Gastrocnemius medialis (tissue), 4 donors: ENCODE measurements at regions not wholly inside any gene's neighbourhood (a gene's known extent, or its start where the extent isn't known, plus 50 kb on each side); places are given as distances from the start of the nearest gene placed in this dataset.

Experiments
- ATAC-seq, 2 donors: fragments of 150-250 bp; one replicate each; pipeline ENCODE4 v1.9.1; 2016
- DNase-seq, 2 donors: peaks; one replicate each; pipeline ENCODE4 v3.0.0-alpha.2; 2019
- H3K27ac ChIP-seq, 4 donors: fragments of 200-600 bp; sonication (generic); 1 replicate in 1 of 4; 2 replicates in 3 of 4; pipeline ENCODE4 v1.5.1; 2016 to 2018; ENCODE audit warnings: mild to moderate bottlenecking in 2 of 4, moderate library complexity in 1 of 4
- H3K27me3 ChIP-seq, 3 donors: fragments of 200-600 bp; sonication (generic) in 2 of 3; 1 replicate in 1 of 3; 2 replicates in 2 of 3; pipeline versions ENCODE4 v1.5.1 to v1.6.0; 2016 to 2019; ENCODE audit warnings: mild to moderate bottlenecking in 1 of 3, moderate library complexity in 1 of 3
- H3K36me3 ChIP-seq, 2 donors: fragments of 200-600 bp; sonication (generic) in 1 of 2; one replicate each; pipeline ENCODE4 v1.5.1; 2017 to 2018
- H3K4me1 ChIP-seq, 2 donors: fragments of 200-600 bp; sonication (generic) in 1 of 2; one replicate each; pipeline ENCODE4 v1.5.1; 2016 to 2017; ENCODE audit warnings: mild to moderate bottlenecking in 2 of 2
- H3K4me3 ChIP-seq, 4 donors: fragments of 200-600 bp; sonication (generic) in 3 of 4; 1 replicate in 1 of 4; 2 replicates in 3 of 4; pipeline ENCODE4 v1.5.1; 2016 to 2019; ENCODE audit warnings: mild to moderate bottlenecking in 2 of 4
- H3K9me3 ChIP-seq, 3 donors: fragments of 200-600 bp; sonication (generic) in 2 of 3; 1 replicate in 1 of 3; 2 replicates in 2 of 3; pipeline ENCODE4 v1.5.1; 2016 to 2019
- POLR2A ChIP-seq, 2 donors: fragments of 450-650 bp; IDR thresholded peaks; one replicate each; pipeline ENCODE4 v1.6.1; 2017; ENCODE audit warnings: antibody characterized with exemption in 2 of 2, mild to moderate bottlenecking in 2 of 2, moderate library complexity in 2 of 2
- in situ Hi-C, 4 donors: fragments of 200-750 bp; cut with MboI; loops; one replicate each; pipeline versions ENCODE4 v1.15.0 to v1.8.0; 2017; ENCODE audit warnings: low sequenced_read_pairs in 4 of 4
- intact Hi-C: fragments of 100-400 bp; cut with DNase I; formaldehyde crosslinking; loops from one replicate; pipeline ENCODE4 v1.15.1; 2023; ENCODE audit warnings: low total_unique reads
- TF ChIP-seq, protein P1 (sequence below), 5 experiments: fragments of 450-650 bp in 3 of 5; fragments of 200-600 bp in 2 of 5; sonication (generic) in 2 of 5; IDR thresholded peaks in 4 of 5; conservative IDR thresholded peaks in 1 of 5; 1 replicate in 4 of 5; 2 replicates in 1 of 5; pipeline ENCODE4 v1.5.1; 2016 to 2019; ENCODE audit warnings: antibody characterized with exemption in 5 of 5, mild to moderate bottlenecking in 3 of 5, moderate library complexity in 3 of 5

DNA sequence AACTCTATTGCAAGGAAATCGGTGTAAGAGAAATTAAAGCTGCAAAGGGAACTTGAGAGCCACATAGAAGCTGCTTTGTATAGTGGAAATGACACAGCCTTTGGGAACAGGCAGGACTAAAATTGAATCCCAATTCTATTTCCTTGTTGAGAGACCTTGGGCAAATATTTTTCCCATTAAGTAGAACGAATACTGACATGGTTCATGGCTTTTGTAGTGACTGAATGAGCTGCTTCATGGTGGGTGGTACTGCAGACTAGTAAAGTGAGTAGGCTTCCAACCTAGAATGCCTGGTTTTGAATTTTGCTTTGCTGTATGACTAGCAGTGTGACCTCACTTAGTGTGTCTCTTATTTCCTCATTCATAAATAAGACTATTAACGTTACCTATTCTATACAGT lies 182.2 kb upstream of the KCNIP4 start:
- no peaks in the 10 kb centered on the region for H3K36me3 ChIP-seq
- no peak overlapping the region for H3K27ac ChIP-seq
- no peaks in the 10 kb centered on the region for H3K27me3 ChIP-seq
- H3K9me3 ChIP-seq = no peaks in the 10 kb centered on the region
- H3K4me3 ChIP-seq = no peak overlapping the region
- DNase-seq (no peak), ATAC-seq (no peak)
- intact Hi-C loops (no loop called here), in situ Hi-C loops (no loop called here)
- H3K4me1 ChIP-seq = no peaks in the 10 kb centered on the region
- TF ChIP-seq, protein P1, sequence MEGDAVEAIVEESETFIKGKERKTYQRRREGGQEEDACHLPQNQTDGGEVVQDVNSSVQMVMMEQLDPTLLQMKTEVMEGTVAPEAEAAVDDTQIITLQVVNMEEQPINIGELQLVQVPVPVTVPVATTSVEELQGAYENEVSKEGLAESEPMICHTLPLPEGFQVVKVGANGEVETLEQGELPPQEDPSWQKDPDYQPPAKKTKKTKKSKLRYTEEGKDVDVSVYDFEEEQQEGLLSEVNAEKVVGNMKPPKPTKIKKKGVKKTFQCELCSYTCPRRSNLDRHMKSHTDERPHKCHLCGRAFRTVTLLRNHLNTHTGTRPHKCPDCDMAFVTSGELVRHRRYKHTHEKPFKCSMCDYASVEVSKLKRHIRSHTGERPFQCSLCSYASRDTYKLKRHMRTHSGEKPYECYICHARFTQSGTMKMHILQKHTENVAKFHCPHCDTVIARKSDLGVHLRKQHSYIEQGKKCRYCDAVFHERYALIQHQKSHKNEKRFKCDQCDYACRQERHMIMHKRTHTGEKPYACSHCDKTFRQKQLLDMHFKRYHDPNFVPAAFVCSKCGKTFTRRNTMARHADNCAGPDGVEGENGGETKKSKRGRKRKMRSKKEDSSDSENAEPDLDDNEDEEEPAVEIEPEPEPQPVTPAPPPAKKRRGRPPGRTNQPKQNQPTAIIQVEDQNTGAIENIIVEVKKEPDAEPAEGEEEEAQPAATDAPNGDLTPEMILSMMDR (IDR thresholded peaks at IDR 0.05 in 4 of 5, conservative IDR thresholded peaks at IDR 0.05 in 1 of 5) = no peak
- TF ChIP-seq POLR2A (IDR thresholded peaks at IDR 0.05) = no peak

DNA sequence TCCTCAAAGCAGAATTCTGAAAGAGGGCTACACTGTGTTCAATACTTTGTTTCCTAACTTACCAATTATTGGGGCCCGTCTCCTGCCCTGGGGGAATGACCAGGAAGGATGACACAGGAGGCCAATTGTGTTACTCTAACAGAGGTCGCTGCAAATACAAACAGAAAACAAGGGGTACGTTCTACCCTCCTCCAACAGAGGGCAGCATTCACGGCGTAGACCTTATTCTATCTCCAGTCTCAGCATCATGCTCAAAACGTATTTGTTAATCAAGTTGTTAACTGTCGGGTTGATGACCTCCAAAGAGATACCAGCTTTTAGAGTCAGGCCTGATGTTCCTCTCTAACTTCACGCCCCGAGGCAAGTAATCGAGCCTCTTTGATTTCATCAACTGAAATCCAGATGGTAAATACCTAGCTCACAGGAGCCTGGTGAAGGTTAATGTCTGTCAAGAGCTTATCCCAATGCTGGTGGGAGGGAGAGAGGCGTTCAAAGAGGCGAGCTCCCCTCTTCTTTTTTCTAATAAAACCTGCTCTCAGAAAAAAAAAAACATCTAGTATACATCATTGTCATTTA lies 181.0 kb upstream of the KCNIP4 start:
- intact Hi-C loops (no loop called here), in situ Hi-C loops (no loop called here)
- no peak overlapping the region for H3K4me3 ChIP-seq
- DNase-seq = no peak
- no peaks in the 10 kb centered on the region for H3K36me3 ChIP-seq
- TF ChIP-seq, protein P1 (IDR thresholded peaks at IDR 0.05 in 4 of 5, conservative IDR thresholded peaks at IDR 0.05 in 1 of 5) = no peak
- TF ChIP-seq POLR2A (IDR thresholded peaks at IDR 0.05) = no peak
- H3K9me3 ChIP-seq = no peaks in the 10 kb centered on the region
- H3K4me1 ChIP-seq = no peaks in the 10 kb centered on the region
- ATAC-seq = no peak
- H3K27me3 ChIP-seq = no peaks in the 10 kb centered on the region
- no peak overlapping the region for H3K27ac ChIP-seq

DNA sequence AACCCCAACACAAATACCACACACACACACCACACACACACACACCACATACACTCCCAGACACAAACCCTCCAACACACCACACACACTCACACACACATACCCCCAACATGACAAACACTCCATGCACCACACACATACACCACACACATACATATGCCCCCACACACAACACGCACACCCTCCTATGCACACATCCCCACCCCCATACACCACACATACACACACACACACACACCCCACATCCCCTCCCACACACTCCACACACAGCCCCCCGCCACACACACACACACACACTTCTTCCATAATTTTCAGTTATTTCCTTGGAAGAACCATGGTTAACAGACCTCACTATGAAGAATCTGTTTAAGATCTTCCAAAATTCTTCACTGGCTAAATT lies 173.5 kb upstream of the KCNIP4 start:
- no peak for ATAC-seq
- no peaks in the 10 kb centered on the region for H3K4me1 ChIP-seq
- H3K4me3 ChIP-seq = no peak overlapping the region
- intact Hi-C loops = no loop called here
- no peak overlapping the region for H3K27ac ChIP-seq
- in situ Hi-C loops = no loop called here
- H3K27me3 ChIP-seq = no peaks in the 10 kb centered on the region
- H3K9me3 ChIP-seq = no peaks in the 10 kb centered on the region
- TF ChIP-seq POLR2A (IDR thresholded peaks at IDR 0.05) = no peak
- TF ChIP-seq, protein P1 (IDR thresholded peaks at IDR 0.05 in 4 of 5, conservative IDR thresholded peaks at IDR 0.05 in 1 of 5) = no peak
- H3K36me3 ChIP-seq = no peaks in the 10 kb centered on the region
- no peak for DNase-seq

DNA sequence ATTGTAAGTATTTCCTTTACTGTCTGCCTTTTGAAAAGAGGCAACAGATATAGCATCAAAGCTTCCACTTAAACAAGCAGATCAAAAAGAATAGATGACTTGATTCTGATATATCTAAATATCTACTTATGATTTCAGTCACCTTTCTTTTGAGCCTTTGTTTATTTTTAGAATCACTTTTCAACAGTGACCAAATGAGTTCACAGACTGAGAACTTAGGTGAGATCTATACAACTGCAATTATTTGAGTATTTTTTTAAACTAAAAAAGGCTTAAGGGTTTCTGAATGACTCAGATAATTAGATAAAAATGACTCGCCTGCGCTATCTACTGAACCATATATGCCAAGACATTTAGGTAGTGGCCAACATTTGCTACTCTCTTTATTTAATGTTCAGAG lies 166.7 kb upstream of the KCNIP4 start:
- H3K36me3 ChIP-seq = no peaks in the 10 kb centered on the region
- no peaks in the 10 kb centered on the region for H3K9me3 ChIP-seq
- intact Hi-C loops = no loop called here
- no peak overlapping the region for H3K27ac ChIP-seq
- no peaks in the 10 kb centered on the region for H3K4me1 ChIP-seq
- H3K4me3 ChIP-seq = no peak overlapping the region
- in situ Hi-C loops = no loop called here
- no peak for TF ChIP-seq POLR2A (IDR thresholded peaks at IDR 0.05)
- TF ChIP-seq, protein P1 (IDR thresholded peaks at IDR 0.05 in 4 of 5, conservative IDR thresholded peaks at IDR 0.05 in 1 of 5) = no peak
- DNase-seq (no peak), ATAC-seq (no peak)
- H3K27me3 ChIP-seq = no peaks in the 10 kb centered on the region

DNA sequence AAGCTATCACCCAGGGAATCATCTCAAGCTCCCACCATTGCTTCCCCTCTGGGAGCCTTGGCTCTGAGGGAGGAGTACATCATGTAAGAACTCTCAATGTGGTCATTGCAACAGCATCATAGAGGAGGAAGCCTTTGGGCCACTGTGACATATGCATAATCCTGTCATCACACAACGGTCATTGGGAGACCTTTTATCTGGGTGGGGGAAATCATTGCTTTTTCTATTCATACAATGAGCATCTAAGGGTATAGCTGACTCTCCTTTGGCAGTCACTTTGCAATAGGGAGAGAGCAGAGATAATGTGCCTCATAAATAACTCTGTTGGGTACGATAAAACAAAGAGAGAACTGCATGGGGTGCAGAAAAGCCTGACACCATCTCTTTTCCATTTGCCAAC lies 155.2 kb upstream of the KCNIP4 start:
- ATAC-seq (no peak), DNase-seq (no peak)
- H3K36me3 ChIP-seq = no peaks in the 10 kb centered on the region
- no peaks in the 10 kb centered on the region for H3K9me3 ChIP-seq
- H3K4me3 ChIP-seq = no peak overlapping the region
- H3K27ac ChIP-seq = no peak overlapping the region
- intact Hi-C loops (no loop called here), in situ Hi-C loops (no loop called here)
- H3K4me1 ChIP-seq = no peaks in the 10 kb centered on the region
- no peaks in the 10 kb centered on the region for H3K27me3 ChIP-seq
- TF ChIP-seq POLR2A (IDR thresholded peaks at IDR 0.05) = no peak
- TF ChIP-seq, protein P1 (IDR thresholded peaks at IDR 0.05 in 4 of 5, conservative IDR thresholded peaks at IDR 0.05 in 1 of 5) = no peak
